Thyroid gland (tissue), 4 donors: ENCODE measurements at regions not wholly inside any gene's neighbourhood (a gene's known extent, or its start where the extent isn't known, plus 50 kb on each side); places are given as distances from the start of the nearest gene placed in this dataset.

ENCODE experiments used
- CTCF ChIP-seq, 6 experiments: fragments of 200-600 bp in 3 of 6; fragments of 450-650 bp in 3 of 6; sonication (generic) in 3 of 6; IDR thresholded peaks; one replicate each; pipeline ENCODE4 v1.5.1; 2016 to 2019; ENCODE audit warnings: antibody characterized with exemption in 6 of 6, mild to moderate bottlenecking in 2 of 6, inconsistent platforms in 1 of 6, moderate library complexity in 1 of 6
- POLR2A ChIP-seq, 2 donors: fragments of 450-650 bp; IDR thresholded peaks; one replicate each; pipeline ENCODE4 v1.6.1; 2017; ENCODE audit warnings: antibody characterized with exemption in 2 of 2, mild to moderate bottlenecking in 2 of 2, moderate library complexity in 1 of 2

GRCh38 chrX:17226736-17227135, 148.3 kb upstream of the NHS start:
- no peak for TF ChIP-seq CTCF (IDR thresholded peaks at IDR 0.05)
- no peak for TF ChIP-seq POLR2A (IDR thresholded peaks at IDR 0.05)
